ENCODE measurements at regions not wholly inside any gene's neighbourhood (a gene's known extent, or its start where the extent isn't known, plus 50 kb on each side); places are given as distances from the start of the nearest gene placed in this dataset.
A peak's percentile ranks its signal among the peaks of the same experiment; 100 is the strongest.

- WGBS, 2 donors = 97 to 98% methylated on average over 3 of the region's 3 CpGs
- no peak for ATAC-seq
- Histone ChIP-seq H3K4me1 (peaks cover 0 to 8% (median 0%) of the 10 kb centered on the region in 9 donors), H3K9me3 (no peaks in the 10 kb centered on the region), H3K27ac (no peak overlapping the region), H3K27me3 (peaks cover 0 to 5% (median 0%) of the 10 kb centered on the region in 7 donors), H3K4me3 (no peak overlapping the region), H3K36me3 (no peaks in the 10 kb centered on the region)
- no peak for DNase-seq
- no peak for TF ChIP-seq CTCF (IDR thresholded peaks at IDR 0.05)
- intact Hi-C loops (cut with DNase I) = no loop called here
Observed at GRCh38 chr2:237250599-237250998, 163.4 kb downstream of the COL6A3 start.

GRCh38 chr2:237251986-237252385 lies 162.0 kb downstream of the COL6A3 start:
- ATAC-seq (no peak), DNase-seq (no peak)
- Histone ChIP-seq H3K27ac (no peak overlapping the region), H3K27me3 (peaks cover 0 to 5% (median 0%) of the 10 kb centered on the region in 7 donors), H3K4me1 (peaks cover 0 to 16% (median 4%) of the 10 kb centered on the region in 9 donors), H3K9me3 (no peaks in the 10 kb centered on the region), H3K4me3 (no peak overlapping the region), H3K36me3 (no peaks in the 10 kb centered on the region)
- TF ChIP-seq CTCF (IDR thresholded peaks at IDR 0.05) = no peak
- intact Hi-C loops (cut with DNase I) = no loop called here
- WGBS, 2 donors = 72 to 74% methylated on average over 2 of the region's 2 CpGs

- WGBS, 2 donors = 94 to 95% methylated on average over 6 of the region's 6 CpGs
- H3K27ac ChIP-seq = peak overlapping the region in 1 of 10 donors; percentile 75
- DNase-seq = no peak
Observed at GRCh38 chr2:237253046-237253702, 160.8 kb downstream of the COL6A3 start.

GRCh38 chr2:237254369-237254861 lies 159.5 kb downstream of the COL6A3 start:
- H3K4me3 ChIP-seq = no peak overlapping the region
- H3K27ac ChIP-seq = peak overlapping the region in 8 of 10 donors; percentile 5 to 84 (median 54)
- peaks cover 0 to 40% (median 16%) of the 10 kb centered on the region in 9 donors for H3K4me1 ChIP-seq
- no peaks in the 10 kb centered on the region for H3K9me3 ChIP-seq
- DNase-seq (no peak), ATAC-seq (peak in 2 of 8 donors; percentile 52 to 56)
- H3K27me3 ChIP-seq = peaks cover 0 to 5% (median 0%) of the 10 kb centered on the region in 7 donors
- TF ChIP-seq CTCF (IDR thresholded peaks at IDR 0.05) = no peak
- 49 to 56% methylated on average over 2 of the region's 2 CpGs for WGBS, 2 donors
- H3K36me3 ChIP-seq = no peaks in the 10 kb centered on the region
- intact Hi-C loops (cut with DNase I) = no loop called here

More at GRCh38 chr2:237253046-237253702, 160.8 kb downstream of the COL6A3 start:
- no peaks in the 10 kb centered on the region for H3K36me3 ChIP-seq
- no peaks in the 10 kb centered on the region for H3K9me3 ChIP-seq
- no peak for ATAC-seq
- H3K4me3 ChIP-seq = no peak overlapping the region
- peaks cover 0 to 5% (median 0%) of the 10 kb centered on the region in 7 donors for H3K27me3 ChIP-seq
- intact Hi-C loops (cut with DNase I) = no loop called here
- H3K4me1 ChIP-seq = peaks cover 0 to 28% (median 6%) of the 10 kb centered on the region in 9 donors
- no peak for TF ChIP-seq CTCF (IDR thresholded peaks at IDR 0.05)

Measured in heart right ventricle (tissue), 16 donors.